Panc1 (cell line): ENCODE measurements at regions not wholly inside any gene's neighbourhood (a gene's known extent, or its start where the extent isn't known, plus 50 kb on each side); places are given as distances from the start of the nearest gene placed in this dataset.

Experiments
- ATAC-seq: fragments of 200-7000 bp; cut with Tn5 transposase; 2 replicates; pipeline ENCODE4 v1.9.1; 2020; ENCODE audit warnings: mild to moderate bottlenecking, moderate library complexity
- BruUV-seq: library from RNA; stranded (reverse); fragments of 400-500 nt; replicated peaks from 2 replicates; lab custom pipeline; 2021; lab: Mats Ljungman, UMichigan
- CTCF ChIA-PET: fragments of 300-600 bp; sonication (Branson Sonifier 250); formaldehyde crosslinking; loops from one replicate; lab custom pipeline; 2022; ENCODE audit warnings: antibody characterized with exemption; lab: Charles Lee
- POLR2A ChIA-PET: fragments of 300-600 bp; sonication (Branson Sonifier 250); formaldehyde crosslinking; loops from one replicate; lab custom pipeline; 2022; ENCODE audit warnings: antibody characterized with exemption; lab: Charles Lee
- DNase-seq: peaks from one replicate; pipeline ENCODE4 v3.0.0-alpha.2; 2010; ENCODE audit warnings: low read depth, low spot score
- H3K27ac ChIP-seq: 2 replicates; pipeline ENCODE4 v1.5.1; 2011; ENCODE audit warnings: mild to moderate bottlenecking, low read length, inconsistent platforms
- H3K27me3 ChIP-seq: fragments of 200-500 bp; sonication (Bioruptor generic); 2 replicates; pipeline ENCODE4 v1.6.0; 2014; ENCODE audit warnings: low read length, inconsistent platforms; ENCODE audit not compliant: control insufficient read depth, insufficient read depth
- H3K36me3 ChIP-seq: fragments of 200-500 bp; sonication (Bioruptor generic); 2 replicates; pipeline ENCODE4 v1.5.1; 2014; ENCODE audit warnings: inconsistent platforms, mild to moderate bottlenecking, low read length, moderate library complexity; ENCODE audit not compliant: control insufficient read depth, insufficient read depth
- H3K4me1 ChIP-seq: 2 replicates; pipeline ENCODE4 v1.5.1; 2011; ENCODE audit warnings: inconsistent platforms, mild to moderate bottlenecking, low read length, moderate library complexity; ENCODE audit not compliant: control insufficient read depth, insufficient read depth
- H3K4me3 ChIP-seq, 2 experiments: 2 replicates each; pipeline ENCODE4 v1.5.1; 2011 to 2012; ENCODE audit warnings: low read depth in 2 of 2, low read length in 2 of 2, mild to moderate bottlenecking in 2 of 2, inconsistent platforms in 1 of 2, moderate library complexity in 1 of 2
- H3K9me3 ChIP-seq: fragments of 200-500 bp; sonication (Bioruptor generic); 2 replicates; pipeline ENCODE4 v1.5.1; 2014; ENCODE audit warnings: low read depth, mild to moderate bottlenecking, inconsistent platforms, low read length, moderate library complexity; ENCODE audit not compliant: control insufficient read depth, insufficient read depth
- POLR2AphosphoS5 ChIP-seq: IDR thresholded peaks from 2 replicates; pipeline ENCODE4 v1.6.1; 2012; ENCODE audit warnings: mild to moderate bottlenecking, low read depth, low read length, moderate library complexity
- SIN3A ChIP-seq: IDR thresholded peaks from 2 replicates; pipeline ENCODE4 v1.6.1; 2012; ENCODE audit warnings: low read depth, mild to moderate bottlenecking, low read length, moderate library complexity, borderline replicate concordance; ENCODE audit not compliant: insufficient read depth
- TCF7L2 ChIP-seq: IDR thresholded peaks from 2 replicates; pipeline ENCODE4 v1.6.1; 2011; ENCODE audit warnings: mild to moderate bottlenecking, low read depth, low read length, inconsistent platforms
- in situ Hi-C: cut with HindIII; loops from 2 replicates; pipeline ENCODE4 v1.10.0; 2016; ENCODE audit warnings: low sequenced_read_pairs, low pct_unique_long_range_greater_than_20kb
- intact Hi-C: fragments of 100-400 bp; cut with micrococcal nuclease; formaldehyde crosslinking; loops from one replicate; pipeline ENCODE4 v1.10.0; 2022; ENCODE audit not compliant: unreplicated experiment
- TF ChIP-seq, protein P1 (sequence below), 2 experiments: IDR thresholded peaks; 2 replicates each; pipeline ENCODE4 v1.6.1; 2011 to 2012; ENCODE audit warnings: low read depth in 2 of 2, control low read depth in 1 of 2, low read length in 1 of 2, mild to moderate bottlenecking in 1 of 2, moderate library complexity in 1 of 2; ENCODE audit not compliant: insufficient read depth in 1 of 2
- TF ChIP-seq, protein P2 (sequence below): fragments of 450-650 bp; IDR thresholded peaks from 2 replicates; pipeline ENCODE4 v1.5.1; 2017; ENCODE audit warnings: mild to moderate bottlenecking

DNA sequence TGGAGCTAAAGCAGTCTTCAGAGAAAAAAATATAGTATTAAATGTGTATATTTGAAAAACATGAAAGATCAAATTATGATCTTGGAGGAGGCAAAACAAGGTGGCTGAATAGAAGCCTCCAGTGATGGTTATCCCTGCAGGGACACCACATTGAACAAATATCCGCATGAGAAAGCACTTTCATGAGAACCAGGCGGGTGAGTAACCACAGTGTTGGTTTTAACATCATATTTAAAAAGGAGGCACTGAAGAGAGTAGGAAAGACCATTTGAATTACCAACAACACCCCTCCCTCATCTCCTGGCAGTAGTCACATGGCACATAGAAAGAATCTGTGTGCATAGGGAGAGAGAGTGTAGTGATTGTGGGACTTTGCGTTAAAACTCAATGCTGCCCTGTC is 759.6 kb upstream of the NRXN1 start:
- intact Hi-C loops (no loop called here), in situ Hi-C loops (no loop called here)
- TF ChIP-seq POLR2AphosphoS5: no peak
- no peak for TF ChIP-seq TCF7L2
- TF ChIP-seq SIN3A: no peak
- TF ChIP-seq, protein P1, sequence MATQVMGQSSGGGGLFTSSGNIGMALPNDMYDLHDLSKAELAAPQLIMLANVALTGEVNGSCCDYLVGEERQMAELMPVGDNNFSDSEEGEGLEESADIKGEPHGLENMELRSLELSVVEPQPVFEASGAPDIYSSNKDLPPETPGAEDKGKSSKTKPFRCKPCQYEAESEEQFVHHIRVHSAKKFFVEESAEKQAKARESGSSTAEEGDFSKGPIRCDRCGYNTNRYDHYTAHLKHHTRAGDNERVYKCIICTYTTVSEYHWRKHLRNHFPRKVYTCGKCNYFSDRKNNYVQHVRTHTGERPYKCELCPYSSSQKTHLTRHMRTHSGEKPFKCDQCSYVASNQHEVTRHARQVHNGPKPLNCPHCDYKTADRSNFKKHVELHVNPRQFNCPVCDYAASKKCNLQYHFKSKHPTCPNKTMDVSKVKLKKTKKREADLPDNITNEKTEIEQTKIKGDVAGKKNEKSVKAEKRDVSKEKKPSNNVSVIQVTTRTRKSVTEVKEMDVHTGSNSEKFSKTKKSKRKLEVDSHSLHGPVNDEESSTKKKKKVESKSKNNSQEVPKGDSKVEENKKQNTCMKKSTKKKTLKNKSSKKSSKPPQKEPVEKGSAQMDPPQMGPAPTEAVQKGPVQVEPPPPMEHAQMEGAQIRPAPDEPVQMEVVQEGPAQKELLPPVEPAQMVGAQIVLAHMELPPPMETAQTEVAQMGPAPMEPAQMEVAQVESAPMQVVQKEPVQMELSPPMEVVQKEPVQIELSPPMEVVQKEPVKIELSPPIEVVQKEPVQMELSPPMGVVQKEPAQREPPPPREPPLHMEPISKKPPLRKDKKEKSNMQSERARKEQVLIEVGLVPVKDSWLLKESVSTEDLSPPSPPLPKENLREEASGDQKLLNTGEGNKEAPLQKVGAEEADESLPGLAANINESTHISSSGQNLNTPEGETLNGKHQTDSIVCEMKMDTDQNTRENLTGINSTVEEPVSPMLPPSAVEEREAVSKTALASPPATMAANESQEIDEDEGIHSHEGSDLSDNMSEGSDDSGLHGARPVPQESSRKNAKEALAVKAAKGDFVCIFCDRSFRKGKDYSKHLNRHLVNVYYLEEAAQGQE (IDR thresholded peaks at IDR 0.05; ENCODE audit: insufficient read depth in 1 of 2, low read depth in 2 of 2, low read length in 1 of 2): no peak
- TF ChIP-seq, protein P2, sequence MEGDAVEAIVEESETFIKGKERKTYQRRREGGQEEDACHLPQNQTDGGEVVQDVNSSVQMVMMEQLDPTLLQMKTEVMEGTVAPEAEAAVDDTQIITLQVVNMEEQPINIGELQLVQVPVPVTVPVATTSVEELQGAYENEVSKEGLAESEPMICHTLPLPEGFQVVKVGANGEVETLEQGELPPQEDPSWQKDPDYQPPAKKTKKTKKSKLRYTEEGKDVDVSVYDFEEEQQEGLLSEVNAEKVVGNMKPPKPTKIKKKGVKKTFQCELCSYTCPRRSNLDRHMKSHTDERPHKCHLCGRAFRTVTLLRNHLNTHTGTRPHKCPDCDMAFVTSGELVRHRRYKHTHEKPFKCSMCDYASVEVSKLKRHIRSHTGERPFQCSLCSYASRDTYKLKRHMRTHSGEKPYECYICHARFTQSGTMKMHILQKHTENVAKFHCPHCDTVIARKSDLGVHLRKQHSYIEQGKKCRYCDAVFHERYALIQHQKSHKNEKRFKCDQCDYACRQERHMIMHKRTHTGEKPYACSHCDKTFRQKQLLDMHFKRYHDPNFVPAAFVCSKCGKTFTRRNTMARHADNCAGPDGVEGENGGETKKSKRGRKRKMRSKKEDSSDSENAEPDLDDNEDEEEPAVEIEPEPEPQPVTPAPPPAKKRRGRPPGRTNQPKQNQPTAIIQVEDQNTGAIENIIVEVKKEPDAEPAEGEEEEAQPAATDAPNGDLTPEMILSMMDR: no peak
- DNase-seq (no peak), ATAC-seq (no peak)
- Histone ChIP-seq H3K27ac (no peak overlapping the region), H3K4me1 (no peaks in the 10 kb centered on the region), H3K9me3 (no peaks in the 10 kb centered on the region), H3K27me3 (no peaks in the 10 kb centered on the region), H3K4me3 (no peak overlapping the region), H3K36me3 (no peaks in the 10 kb centered on the region)
- BruUV-seq: no TSS peak
- ChIA-PET POLR2A (no interaction called here), CTCF (no interaction called here)

DNA sequence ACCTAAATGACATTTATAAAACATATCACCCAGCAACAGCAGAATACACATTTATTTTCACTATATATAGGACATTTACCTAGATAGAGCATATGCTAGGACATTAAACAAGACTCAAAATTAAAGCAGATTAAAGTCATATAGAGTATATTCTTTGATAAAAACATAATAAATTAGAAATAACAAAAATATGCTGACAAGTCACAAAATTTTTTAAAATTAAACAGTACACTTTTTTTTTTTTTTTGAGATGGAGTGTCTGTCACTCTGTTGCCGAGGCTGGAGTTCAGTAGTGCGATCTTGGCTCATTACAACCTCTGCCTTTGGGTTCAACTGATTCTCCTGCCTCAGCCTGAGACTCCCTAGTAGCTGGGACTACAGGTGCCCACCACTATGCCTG is 758.9 kb upstream of the NRXN1 start:
- BruUV-seq: no TSS peak
- TF ChIP-seq, protein P1 (IDR thresholded peaks at IDR 0.05; ENCODE audit: insufficient read depth in 1 of 2, low read depth in 2 of 2, low read length in 1 of 2): no peak
- TF ChIP-seq SIN3A: no peak
- no peak for TF ChIP-seq TCF7L2
- no peak for TF ChIP-seq POLR2AphosphoS5
- TF ChIP-seq, protein P2: no peak
- H3K27me3 ChIP-seq: no peaks in the 10 kb centered on the region
- no peaks in the 10 kb centered on the region for H3K9me3 ChIP-seq
- H3K4me3 ChIP-seq: no peak overlapping the region
- in situ Hi-C loops (no loop called here), intact Hi-C loops (no loop called here)
- no peak overlapping the region for H3K27ac ChIP-seq
- no peaks in the 10 kb centered on the region for H3K4me1 ChIP-seq
- H3K36me3 ChIP-seq: no peaks in the 10 kb centered on the region
- CTCF ChIA-PET: no interaction called here
- DNase-seq (no peak), ATAC-seq (no peak)
- POLR2A ChIA-PET: no interaction called here
